BJ (cell line): ENCODE measurements at regions not wholly inside any gene's neighbourhood (a gene's known extent, or its start where the extent isn't known, plus 50 kb on each side); places are given as distances from the start of the nearest gene placed in this dataset.

Experiments
- CTCF ChIA-PET: fragments of 350-600 bp; formaldehyde crosslinking; extraction: SDS; loops from one replicate; lab custom pipeline; 2021; ENCODE audit warnings: antibody characterized with exemption, inconsistent platforms; lab: Yijun Ruan, JAX
- POLR2A ChIA-PET: fragments of 300-600 bp; sonication (Branson Sonifier 250); formaldehyde crosslinking; extraction: SDS; loops from one replicate; lab custom pipeline; 2021; ENCODE audit warnings: antibody characterized with exemption; lab: Charles Lee
- DNase-seq: peaks from one replicate; pipeline ENCODE4 v3.0.0-alpha.2; 2011; ENCODE audit warnings: low read depth
- H3K27me3 ChIP-seq: 2 replicates; pipeline ENCODE4 v1.6.0; 2011; ENCODE audit warnings: low read length; ENCODE audit not compliant: control insufficient read depth, insufficient read depth
- H3K36me3 ChIP-seq: 2 replicates; pipeline ENCODE4 v1.5.1; 2011; ENCODE audit warnings: low read length; ENCODE audit not compliant: control insufficient read depth, insufficient read depth
- H3K4me3 ChIP-seq: 2 replicates; pipeline ENCODE4 v1.5.1; 2011; ENCODE audit warnings: low read depth, mild to moderate bottlenecking, control low read depth, low read length
- TF ChIP-seq, protein P1 (sequence below): IDR thresholded peaks from 2 replicates; pipeline ENCODE4 v1.5.1; 2011; ENCODE audit warnings: low read depth, mild to moderate bottlenecking, control low read depth, inconsistent platforms, low read length, moderate library complexity; ENCODE audit not compliant: insufficient read depth

DNA sequence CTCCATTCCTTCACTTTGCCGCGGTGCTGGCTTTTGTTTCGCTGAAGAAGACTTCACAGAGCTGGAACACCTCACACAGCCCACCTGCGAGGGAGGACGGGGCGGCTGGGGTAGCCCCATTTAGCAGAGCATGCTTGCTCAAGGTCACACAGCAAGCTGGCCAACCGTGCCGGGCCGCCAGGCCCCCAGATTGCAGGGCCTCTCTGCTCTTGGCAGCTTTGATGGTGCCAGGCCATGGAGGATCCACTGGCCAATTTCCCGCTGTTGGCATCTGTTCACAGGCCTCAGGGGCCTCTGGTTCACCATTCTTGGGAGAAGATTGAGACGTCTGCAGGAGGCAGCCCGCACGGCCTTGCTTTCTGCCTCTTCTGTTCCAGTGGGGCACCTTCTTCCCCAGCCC is 77.9 kb upstream of the LINGO1 start:
- ChIA-PET POLR2A (no interaction called here), CTCF (interaction anchor here (0.9 to 1.0 kb wide), 2 partner anchors 51 to 77 kb away, joined by 3 read pairs; no protein-coding TSS in a partner anchor)
- no peak for DNase-seq

DNA sequence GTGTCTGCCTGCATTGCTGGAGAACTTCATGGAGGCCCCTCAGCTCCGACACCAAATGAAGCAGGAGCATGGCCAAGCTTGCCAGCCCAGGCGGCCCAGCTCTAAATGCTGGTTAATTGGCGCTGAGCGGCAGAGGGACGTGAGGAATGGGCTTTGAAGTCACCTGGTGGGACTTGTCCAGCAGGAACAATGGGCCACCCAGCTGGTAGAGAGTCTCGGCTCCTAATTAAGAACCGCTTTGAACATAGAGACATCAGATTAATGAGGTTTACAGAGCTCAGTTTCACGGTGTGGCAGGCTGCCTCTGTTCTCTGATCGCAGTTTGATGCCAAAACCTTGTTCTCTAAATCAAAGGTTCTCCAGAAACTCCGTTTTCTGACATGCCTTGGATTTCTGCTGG is 77.5 kb upstream of the LINGO1 start:
- POLR2A ChIA-PET = no interaction called here

More for the DNA sequence above, 77.9 kb upstream of the LINGO1 start:
- Histone ChIP-seq H3K4me3 (no peak overlapping the region), H3K36me3 (no peaks in the 10 kb centered on the region), H3K27me3 (peaks cover 4% of the 10 kb centered on the region; the same call in 1 of the 2 replicates)
- TF ChIP-seq, protein P1, sequence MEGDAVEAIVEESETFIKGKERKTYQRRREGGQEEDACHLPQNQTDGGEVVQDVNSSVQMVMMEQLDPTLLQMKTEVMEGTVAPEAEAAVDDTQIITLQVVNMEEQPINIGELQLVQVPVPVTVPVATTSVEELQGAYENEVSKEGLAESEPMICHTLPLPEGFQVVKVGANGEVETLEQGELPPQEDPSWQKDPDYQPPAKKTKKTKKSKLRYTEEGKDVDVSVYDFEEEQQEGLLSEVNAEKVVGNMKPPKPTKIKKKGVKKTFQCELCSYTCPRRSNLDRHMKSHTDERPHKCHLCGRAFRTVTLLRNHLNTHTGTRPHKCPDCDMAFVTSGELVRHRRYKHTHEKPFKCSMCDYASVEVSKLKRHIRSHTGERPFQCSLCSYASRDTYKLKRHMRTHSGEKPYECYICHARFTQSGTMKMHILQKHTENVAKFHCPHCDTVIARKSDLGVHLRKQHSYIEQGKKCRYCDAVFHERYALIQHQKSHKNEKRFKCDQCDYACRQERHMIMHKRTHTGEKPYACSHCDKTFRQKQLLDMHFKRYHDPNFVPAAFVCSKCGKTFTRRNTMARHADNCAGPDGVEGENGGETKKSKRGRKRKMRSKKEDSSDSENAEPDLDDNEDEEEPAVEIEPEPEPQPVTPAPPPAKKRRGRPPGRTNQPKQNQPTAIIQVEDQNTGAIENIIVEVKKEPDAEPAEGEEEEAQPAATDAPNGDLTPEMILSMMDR = no peak

DNA sequence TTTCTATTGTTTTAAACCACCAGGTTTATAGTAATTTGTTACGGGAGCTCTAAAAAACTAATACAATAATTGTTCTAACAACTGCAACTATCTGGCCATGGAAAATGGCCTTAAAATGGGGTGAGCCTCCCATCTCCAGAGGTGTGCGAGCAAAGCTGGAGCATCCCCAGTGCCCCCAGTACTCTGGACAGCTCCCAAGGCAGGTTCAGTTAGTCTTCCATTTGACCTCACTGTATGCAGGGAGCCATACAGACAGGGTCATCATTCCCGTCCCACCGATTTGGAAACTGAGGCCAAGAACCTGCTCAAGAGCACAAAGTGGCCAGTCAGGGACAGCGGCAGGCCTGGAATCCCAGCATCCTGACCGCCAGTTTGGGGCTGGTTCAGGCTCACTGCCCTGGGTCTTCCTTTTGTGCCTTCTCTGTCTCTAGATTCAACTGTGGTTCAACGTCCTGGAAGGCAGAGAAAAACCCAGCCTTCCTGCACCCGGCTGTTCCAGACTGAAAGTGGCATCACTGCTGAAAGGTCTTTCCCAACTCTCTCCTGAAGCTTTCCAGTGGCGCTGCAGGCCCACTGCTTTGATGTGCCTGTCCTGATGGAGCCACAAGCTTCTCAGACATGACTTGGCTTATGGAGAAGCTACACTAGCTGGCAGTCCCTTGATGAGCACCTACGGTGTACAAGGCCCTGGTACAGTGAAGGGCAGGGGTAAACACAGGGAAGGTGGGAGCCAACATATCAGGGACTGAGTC is 76.6 kb upstream of the LINGO1 start:
- POLR2A ChIA-PET = no interaction called here
- no peak for DNase-seq
- Histone ChIP-seq H3K36me3 (no peaks in the 10 kb centered on the region), H3K4me3 (no peak overlapping the region), H3K27me3 (peaks cover 4% of the 10 kb centered on the region; the same call in 1 of the 2 replicates)
- CTCF ChIA-PET = interaction anchor here (0.6 to 1.0 kb wide), 2 partner anchors 49 to 60 kb away, joined by 3 to 4 read pairs; no protein-coding TSS in a partner anchor
- TF ChIP-seq, protein P1 = no peak

More for the DNA sequence above, 77.5 kb upstream of the LINGO1 start:
- DNase-seq = no peak
- Histone ChIP-seq H3K4me3 (no peak overlapping the region), H3K27me3 (peaks cover 4% of the 10 kb centered on the region; the same call in 1 of the 2 replicates), H3K36me3 (no peaks in the 10 kb centered on the region)
- CTCF ChIA-PET = interaction anchor here (0.9 to 1.0 kb wide), 2 partner anchors 50 to 77 kb away, joined by 3 read pairs; no protein-coding TSS in a partner anchor
- TF ChIP-seq, protein P1 = no peak

DNA sequence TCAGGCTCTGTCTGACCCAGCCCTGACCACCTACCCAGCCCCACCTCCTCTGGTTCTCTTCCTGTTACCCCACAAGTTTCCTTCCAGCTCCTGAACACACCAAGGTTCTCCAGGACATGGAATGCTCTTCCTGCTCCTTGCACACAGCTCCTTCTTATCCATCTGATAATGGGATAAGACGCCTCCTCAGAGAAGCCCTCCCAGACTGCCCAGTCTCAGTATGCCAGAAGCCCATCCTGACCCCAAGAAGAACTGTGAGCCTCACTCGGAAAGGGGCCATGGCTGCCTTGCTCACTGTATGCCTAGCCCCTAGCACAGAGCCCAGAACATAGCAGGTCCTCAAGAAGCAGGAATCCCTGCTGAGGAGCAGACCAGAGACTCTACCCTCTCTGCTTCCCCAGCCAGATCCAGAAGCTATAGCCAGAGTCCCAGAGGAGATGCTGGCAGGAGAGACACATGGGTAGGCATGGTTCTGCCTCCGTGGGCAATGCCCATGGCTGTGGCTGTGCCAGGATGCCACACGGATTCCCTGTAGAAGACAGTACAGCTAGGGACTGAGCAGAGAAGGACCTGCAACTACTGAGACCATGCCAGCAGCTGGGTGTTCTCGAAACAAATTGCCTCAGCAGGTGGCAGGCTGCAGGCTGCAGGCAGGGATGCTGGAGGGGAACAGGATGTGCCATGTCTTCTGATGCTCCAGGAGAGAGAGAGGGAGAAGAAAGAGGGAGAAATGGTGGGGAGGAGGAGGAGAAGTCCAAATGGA is 74.0 kb upstream of the LINGO1 start:
- DNase-seq = no peak
- ChIA-PET POLR2A (no interaction called here), CTCF (no interaction called here)

More for the DNA sequence above, 74.0 kb upstream of the LINGO1 start:
- Histone ChIP-seq H3K4me3 (no peak overlapping the region), H3K27me3 (peaks cover 4% of the 10 kb centered on the region; the same call in 1 of the 2 replicates), H3K36me3 (no peaks in the 10 kb centered on the region)
- TF ChIP-seq, protein P1 = no peak
